ENCODE measurements at regions not wholly inside any gene's neighbourhood (a gene's known extent, or its start where the extent isn't known, plus 50 kb on each side); places are given as distances from the start of the nearest gene placed in this dataset.

DNA sequence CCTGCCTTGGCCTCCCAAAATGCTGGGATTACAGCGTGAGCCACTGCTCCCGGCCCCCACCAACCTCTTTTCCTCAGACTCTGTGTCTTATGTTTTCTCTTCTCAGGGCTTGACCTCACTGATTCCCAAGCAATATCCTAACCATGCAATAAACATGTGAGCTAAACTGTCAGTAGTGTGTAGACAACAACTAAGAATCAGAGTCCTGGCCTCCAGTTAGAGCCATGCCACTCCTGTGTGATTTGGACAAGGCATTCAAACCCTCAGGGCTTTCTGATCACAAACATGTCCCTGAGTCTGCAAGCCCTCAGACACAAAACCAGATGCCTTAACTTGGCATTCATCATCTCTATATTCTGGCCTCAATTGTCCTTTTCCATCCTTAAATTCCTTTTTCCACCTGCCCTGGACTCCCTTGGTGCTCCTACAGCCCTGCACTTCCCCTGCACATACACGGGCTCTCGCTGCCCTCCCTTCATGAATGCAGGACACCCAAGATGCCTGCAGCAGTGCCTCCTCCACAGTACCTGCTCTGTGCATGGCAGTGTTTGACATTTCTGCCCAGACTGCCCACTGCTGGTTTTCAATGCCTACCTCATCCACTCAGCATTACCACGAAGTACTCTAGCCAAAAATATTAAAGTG, 142.8 kb downstream of the CYP26A1 start:
- TF ChIP-seq, protein P1, sequence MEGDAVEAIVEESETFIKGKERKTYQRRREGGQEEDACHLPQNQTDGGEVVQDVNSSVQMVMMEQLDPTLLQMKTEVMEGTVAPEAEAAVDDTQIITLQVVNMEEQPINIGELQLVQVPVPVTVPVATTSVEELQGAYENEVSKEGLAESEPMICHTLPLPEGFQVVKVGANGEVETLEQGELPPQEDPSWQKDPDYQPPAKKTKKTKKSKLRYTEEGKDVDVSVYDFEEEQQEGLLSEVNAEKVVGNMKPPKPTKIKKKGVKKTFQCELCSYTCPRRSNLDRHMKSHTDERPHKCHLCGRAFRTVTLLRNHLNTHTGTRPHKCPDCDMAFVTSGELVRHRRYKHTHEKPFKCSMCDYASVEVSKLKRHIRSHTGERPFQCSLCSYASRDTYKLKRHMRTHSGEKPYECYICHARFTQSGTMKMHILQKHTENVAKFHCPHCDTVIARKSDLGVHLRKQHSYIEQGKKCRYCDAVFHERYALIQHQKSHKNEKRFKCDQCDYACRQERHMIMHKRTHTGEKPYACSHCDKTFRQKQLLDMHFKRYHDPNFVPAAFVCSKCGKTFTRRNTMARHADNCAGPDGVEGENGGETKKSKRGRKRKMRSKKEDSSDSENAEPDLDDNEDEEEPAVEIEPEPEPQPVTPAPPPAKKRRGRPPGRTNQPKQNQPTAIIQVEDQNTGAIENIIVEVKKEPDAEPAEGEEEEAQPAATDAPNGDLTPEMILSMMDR (IDR thresholded peaks at IDR 0.05): no peak
- TF ChIP-seq EP300 (IDR thresholded peaks at IDR 0.05): no peak

Measured in tibial nerve (tissue), 4 donors.